ENCODE measurements at regions not wholly inside any gene's neighbourhood (a gene's known extent, or its start where the extent isn't known, plus 50 kb on each side); places are given as distances from the start of the nearest gene placed in this dataset.

- TF ChIP-seq, protein P1, sequence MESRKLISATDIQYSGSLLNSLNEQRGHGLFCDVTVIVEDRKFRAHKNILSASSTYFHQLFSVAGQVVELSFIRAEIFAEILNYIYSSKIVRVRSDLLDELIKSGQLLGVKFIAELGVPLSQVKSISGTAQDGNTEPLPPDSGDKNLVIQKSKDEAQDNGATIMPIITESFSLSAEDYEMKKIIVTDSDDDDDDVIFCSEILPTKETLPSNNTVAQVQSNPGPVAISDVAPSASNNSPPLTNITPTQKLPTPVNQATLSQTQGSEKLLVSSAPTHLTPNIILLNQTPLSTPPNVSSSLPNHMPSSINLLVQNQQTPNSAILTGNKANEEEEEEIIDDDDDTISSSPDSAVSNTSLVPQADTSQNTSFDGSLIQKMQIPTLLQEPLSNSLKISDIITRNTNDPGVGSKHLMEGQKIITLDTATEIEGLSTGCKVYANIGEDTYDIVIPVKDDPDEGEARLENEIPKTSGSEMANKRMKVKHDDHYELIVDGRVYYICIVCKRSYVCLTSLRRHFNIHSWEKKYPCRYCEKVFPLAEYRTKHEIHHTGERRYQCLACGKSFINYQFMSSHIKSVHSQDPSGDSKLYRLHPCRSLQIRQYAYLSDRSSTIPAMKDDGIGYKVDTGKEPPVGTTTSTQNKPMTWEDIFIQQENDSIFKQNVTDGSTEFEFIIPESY (IDR thresholded peaks at IDR 0.05; ENCODE audit: extremely low read depth, insufficient replicate concordance, low read length): no peak
- TF ChIP-seq YY1 (IDR thresholded peaks at IDR 0.05; ENCODE audit: extremely low read depth, insufficient replicate concordance, low read depth, low read length) (no peak), SRF (IDR thresholded peaks at IDR 0.05; ENCODE audit: low read depth) (no peak)
Measured at GRCh38 chr4:52374877-52375276, 284.2 kb downstream of the USP46 start (continued).

DNA sequence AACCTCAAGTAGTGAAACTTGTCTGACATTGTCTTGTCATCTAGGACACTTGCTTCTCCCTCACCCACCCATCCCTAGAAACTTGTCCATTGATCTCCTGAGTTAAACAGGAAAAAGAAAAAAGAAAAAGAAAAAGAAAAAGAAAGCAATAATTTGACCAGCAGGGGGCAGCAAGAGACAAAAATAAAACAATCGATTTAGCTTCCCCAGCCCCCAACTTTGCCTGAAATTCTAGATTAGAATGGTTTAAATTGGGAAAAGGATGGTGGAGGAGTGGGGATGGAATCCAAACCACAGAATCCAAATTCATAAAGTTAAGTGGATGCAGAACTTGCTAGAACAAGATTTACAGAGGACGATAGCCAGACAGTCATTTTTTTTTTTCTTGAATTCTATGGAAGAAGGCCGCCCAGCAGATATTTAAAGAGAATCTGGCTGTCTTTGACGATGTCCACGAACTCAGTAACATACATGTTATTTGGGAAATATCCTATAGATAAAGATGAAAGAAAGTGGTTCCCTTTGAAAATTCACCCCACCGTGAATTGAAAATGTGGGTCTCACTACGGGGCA, 282.9 kb downstream of the USP46 start:
- Histone ChIP-seq H3K36me3 (ENCODE audit: control insufficient read depth in 1 of 2, insufficient read depth in 2 of 2, low read length in 2 of 2) (no peaks in the 10 kb centered on the region), H3K9me2 (ENCODE audit: insufficient read depth) (no peaks in the 10 kb centered on the region), H3K9ac (ENCODE audit: low read length) (no peak overlapping the region), H2AFZ (ENCODE audit: low read depth, low read length, poor library complexity, severe bottlenecking) (no peak overlapping the region), H4K20me1 (ENCODE audit: insufficient read depth) (no peaks in the 10 kb centered on the region), H3K9me3 (ENCODE audit: control insufficient read depth in 1 of 2, insufficient read depth in 1 of 2, low read depth in 1 of 2, low read length in 2 of 2) (no peaks in the 10 kb centered on the region), H3K27ac (ENCODE audit: low read depth, low read length) (no peak overlapping the region), H3K27me3 (ENCODE audit: insufficient read depth, low read length) (peaks cover 10% of the 10 kb centered on the region), H3K79me2 (ENCODE audit: insufficient read depth, low read length) (no peaks in the 10 kb centered on the region), H3K4me1 (ENCODE audit: control insufficient read depth in 1 of 2, insufficient read depth in 2 of 2, low read length in 2 of 2) (no peaks in the 10 kb centered on the region), H3K4me2 (ENCODE audit: low read length) (no peak overlapping the region), H3K4me3 (replicated peaks in 1 of 2; ENCODE audit: low read depth in 1 of 2, low read length in 2 of 2) (no peak overlapping the region)
- ATAC-seq (0 out of 2 replicates have a peak, but pooled peaks have one; percentile 27), DNase-seq (ENCODE audit: low read depth, low spot score) (peak; percentile 33)
- peak; percentile 76 for TF ChIP-seq RAD21 (IDR thresholded peaks at IDR 0.05; ENCODE audit: low read depth)
- TF ChIP-seq ZFX (IDR thresholded peaks at IDR 0.05): no peak
- peak; percentile 33 to 74 (median 70); a peak in 4 of 6 replicates for TF ChIP-seq CTCF (IDR thresholded peaks at IDR 0.05 in 2 of 3, conservative IDR thresholded peaks at IDR 0.05 in 1 of 3; ENCODE audit: borderline replicate concordance in 1 of 3, insufficient read depth in 1 of 3, low read depth in 2 of 3, low read length in 2 of 3)
- no peak for TF ChIP-seq ELF1 (IDR thresholded peaks at IDR 0.05; ENCODE audit: borderline replicate concordance, low read depth)
- ChIA-PET RAD21 (ENCODE audit: low non-redundant PET in 1 of 2, low total read pairs in 2 of 2, uncharacterized antibody in 2 of 2, unreplicated experiment in 2 of 2) (interaction anchor here in 1 of 2 experiments (0.7 kb wide), 1 partner anchor 532 kb away, joined by 3 read pairs; no protein-coding TSS in a partner anchor), CTCF (interaction anchor here (0.6 to 2.3 kb wide), 13 partner anchors 14 to 990 kb away, joined by 3 to 28 read pairs (median 4); partner anchors contain the start of genes ERVMER34-1 and SCFD2), POLR2A (no interaction called here)
- no TSS peak for BruUV-seq (replicated peaks)
- intact Hi-C loops (cut with micrococcal nuclease): loop anchor here (1.0 kb wide), 2 partner anchors 289 to 607 kb away; no protein-coding TSS in a partner anchor
